ENCODE measurements at regions not wholly inside any gene's neighbourhood (a gene's known extent, or its start where the extent isn't known, plus 50 kb on each side); places are given as distances from the start of the nearest gene placed in this dataset.
A peak's percentile ranks its signal among the peaks of the same experiment; 100 is the strongest.

DNA sequence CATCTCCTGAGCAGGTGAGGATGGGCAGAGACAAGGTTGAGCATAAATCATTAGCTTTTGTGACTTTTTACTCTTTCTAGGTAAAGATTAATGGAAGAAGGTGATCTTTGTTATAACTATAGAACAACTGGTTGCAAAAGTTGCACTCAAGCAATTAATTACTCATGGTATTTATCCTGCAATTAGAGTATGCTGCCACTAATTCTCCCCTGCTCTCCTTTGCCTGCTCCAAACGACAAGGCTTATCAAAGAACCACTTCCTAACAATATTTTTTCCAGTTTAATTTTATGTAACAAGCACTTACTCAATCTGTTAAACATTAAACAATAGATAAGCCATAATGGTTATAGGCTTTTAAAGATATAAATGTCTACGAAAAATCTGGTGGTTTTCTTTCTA is 189.9 kb upstream of the PELI2 start:
- no peak overlapping the region for H3K4me3 ChIP-seq (ENCODE audit: low read depth, low read length)
- DNase-seq (ENCODE audit: low read depth) = no peak
- TF ChIP-seq, protein P1, sequence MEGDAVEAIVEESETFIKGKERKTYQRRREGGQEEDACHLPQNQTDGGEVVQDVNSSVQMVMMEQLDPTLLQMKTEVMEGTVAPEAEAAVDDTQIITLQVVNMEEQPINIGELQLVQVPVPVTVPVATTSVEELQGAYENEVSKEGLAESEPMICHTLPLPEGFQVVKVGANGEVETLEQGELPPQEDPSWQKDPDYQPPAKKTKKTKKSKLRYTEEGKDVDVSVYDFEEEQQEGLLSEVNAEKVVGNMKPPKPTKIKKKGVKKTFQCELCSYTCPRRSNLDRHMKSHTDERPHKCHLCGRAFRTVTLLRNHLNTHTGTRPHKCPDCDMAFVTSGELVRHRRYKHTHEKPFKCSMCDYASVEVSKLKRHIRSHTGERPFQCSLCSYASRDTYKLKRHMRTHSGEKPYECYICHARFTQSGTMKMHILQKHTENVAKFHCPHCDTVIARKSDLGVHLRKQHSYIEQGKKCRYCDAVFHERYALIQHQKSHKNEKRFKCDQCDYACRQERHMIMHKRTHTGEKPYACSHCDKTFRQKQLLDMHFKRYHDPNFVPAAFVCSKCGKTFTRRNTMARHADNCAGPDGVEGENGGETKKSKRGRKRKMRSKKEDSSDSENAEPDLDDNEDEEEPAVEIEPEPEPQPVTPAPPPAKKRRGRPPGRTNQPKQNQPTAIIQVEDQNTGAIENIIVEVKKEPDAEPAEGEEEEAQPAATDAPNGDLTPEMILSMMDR (conservative IDR thresholded peaks at IDR 0.05; ENCODE audit: low read depth, low read length) = no peak

DNA sequence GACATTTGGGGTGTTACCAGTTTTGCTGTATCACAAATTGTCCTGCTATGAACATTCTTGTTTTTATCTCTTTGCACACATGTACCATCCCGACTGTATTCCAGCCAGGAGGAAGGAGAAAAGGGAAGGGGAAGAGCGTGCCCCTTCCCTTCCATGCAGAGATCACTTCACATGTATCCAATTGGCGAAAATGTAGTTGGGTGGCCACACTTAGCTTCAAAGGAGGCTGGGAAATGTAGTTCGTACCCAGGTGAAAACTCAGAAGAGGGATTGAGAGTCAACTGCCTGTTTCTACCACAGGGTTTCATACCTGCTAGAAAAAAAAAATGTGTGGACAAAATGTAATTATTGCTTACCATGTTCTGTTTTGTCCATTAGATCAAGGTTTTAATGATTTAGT is 189.1 kb upstream of the PELI2 start:
- TF ChIP-seq, protein P1 (conservative IDR thresholded peaks at IDR 0.05; ENCODE audit: low read depth, low read length) = no peak
- H3K4me3 ChIP-seq (ENCODE audit: low read depth, low read length) = no peak overlapping the region
- no peak for DNase-seq (ENCODE audit: low read depth)

DNA sequence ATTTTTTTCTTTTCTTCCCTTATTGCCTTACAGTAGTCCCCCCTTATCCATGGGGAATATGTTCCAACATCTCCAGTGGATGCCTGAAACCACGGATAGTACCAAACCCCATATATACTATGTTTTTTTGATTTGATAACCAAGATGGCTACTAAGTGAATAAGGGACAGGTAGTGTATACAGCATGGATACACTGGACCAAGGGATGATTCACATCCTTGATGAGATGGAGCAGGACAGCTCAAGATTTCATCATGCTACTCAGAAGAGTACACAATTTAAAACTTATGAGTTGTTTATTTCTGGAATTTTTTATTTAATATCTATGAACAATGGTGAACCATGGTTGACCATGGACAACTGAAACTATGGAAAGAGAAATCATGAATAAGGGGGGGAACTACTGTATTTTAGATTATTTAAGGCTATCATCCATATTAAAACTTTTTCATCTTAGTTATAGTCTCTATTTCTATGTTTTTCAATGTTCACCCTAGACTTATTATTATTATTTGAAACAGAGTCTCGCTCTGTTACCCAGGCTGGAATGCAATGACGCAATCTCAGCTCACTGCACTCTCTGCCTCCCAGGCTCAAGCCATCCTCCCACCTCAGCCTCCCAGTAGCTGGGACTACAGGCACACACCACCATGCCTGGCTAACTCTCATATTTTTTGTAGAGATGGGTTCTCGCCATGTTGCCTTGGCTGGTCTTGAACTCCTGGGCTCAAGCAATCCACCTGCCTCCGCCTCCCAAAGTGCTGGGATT is 188.0 kb upstream of the PELI2 start:
- TF ChIP-seq, protein P1 (conservative IDR thresholded peaks at IDR 0.05; ENCODE audit: low read depth, low read length) = no peak
- no peak for DNase-seq (ENCODE audit: low read depth)
- no peak overlapping the region for H3K4me3 ChIP-seq (ENCODE audit: low read depth, low read length)

DNA sequence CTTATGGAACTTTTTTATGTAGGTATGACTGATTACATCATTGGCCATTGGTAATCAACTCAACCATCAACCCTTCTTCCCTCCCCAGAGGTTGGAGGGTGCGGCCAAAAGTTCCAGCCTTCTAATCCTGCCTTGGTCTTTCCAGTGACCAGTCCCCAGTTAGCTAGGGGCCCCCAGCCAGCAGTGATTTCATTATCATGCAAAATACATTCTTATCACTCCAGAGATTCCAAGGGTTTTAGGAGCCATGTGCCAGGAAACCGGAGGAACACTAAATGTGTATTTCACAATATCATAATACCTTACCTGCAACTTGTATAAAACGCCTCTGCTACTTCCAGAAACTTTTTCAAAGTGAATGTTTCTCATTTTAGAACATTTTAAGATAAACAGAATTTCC is 181.5 kb upstream of the PELI2 start:
- TF ChIP-seq, protein P1 (conservative IDR thresholded peaks at IDR 0.05; ENCODE audit: low read depth, low read length) = no peak
- DNase-seq (ENCODE audit: low read depth) = no peak
- H3K4me3 ChIP-seq (ENCODE audit: low read depth, low read length) = no peak overlapping the region

DNA sequence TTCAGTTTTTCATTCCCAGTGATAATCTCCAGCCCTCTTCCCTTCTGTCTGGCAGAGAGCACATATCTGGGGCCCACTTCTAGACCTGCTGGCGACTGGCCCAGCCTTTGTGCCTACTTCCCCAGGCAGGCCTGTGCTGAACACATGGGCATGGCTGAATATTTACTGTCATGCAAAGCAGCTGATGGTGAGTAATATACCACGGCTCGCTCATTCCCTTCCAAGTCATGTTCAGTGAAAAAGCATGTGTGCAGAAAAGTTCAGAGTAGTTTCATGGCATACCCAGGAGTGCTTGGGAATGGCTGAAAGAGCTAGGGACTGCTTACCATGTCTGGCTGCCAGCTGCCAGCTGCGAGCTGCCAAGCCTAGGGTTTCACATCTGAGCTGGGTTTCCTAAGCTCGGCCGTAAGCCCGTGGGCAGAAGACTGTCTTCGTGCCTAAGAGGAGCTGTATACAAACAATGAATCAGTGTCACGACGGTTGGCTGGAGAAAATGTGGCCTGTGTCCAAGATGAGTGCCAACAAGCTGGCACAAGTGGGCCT is 179.9 kb upstream of the PELI2 start:
- no peak overlapping the region for H3K4me3 ChIP-seq (ENCODE audit: low read depth, low read length)
- DNase-seq (ENCODE audit: low read depth) = peak; percentile 72
- TF ChIP-seq, protein P1 (conservative IDR thresholded peaks at IDR 0.05; ENCODE audit: low read depth, low read length) = no peak

DNA sequence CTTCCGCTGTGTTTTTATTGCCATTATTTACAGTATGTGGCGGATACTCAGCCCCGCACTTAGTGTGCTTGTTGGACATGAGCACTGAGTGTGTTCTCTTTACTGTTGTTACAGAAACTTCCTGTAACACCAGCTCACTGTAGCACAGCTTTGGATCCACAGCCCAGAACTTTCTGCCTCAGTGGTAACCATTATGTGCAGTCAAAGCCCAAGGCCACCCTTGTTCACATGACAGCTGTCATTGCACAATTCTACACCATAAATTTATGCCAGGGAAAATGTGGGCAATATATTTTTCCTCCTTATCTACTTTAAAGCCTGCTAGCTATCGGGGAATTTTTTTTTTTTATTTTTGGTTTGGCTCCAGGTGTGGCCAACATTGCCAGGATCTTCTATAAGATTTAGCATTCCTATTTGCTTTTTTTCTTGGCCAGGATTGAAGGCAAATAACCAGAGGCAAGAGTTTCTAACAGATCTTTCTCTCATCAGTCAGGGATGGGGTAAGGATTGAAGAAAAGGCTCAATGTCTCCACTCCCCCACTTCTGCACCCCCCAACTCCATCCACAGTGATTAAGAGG is 176.0 kb upstream of the PELI2 start:
- no peak for DNase-seq (ENCODE audit: low read depth)
- no peak overlapping the region for H3K4me3 ChIP-seq (ENCODE audit: low read depth, low read length)
- TF ChIP-seq, protein P1 (conservative IDR thresholded peaks at IDR 0.05; ENCODE audit: low read depth, low read length) = no peak

All from epithelial cell of proximal tubule (primary cell).